Astrocyte (in vitro differentiated cells and primary cell): ENCODE measurements at regions not wholly inside any gene's neighbourhood (a gene's known extent, or its start where the extent isn't known, plus 50 kb on each side); places are given as distances from the start of the nearest gene placed in this dataset.

ENCODE experiments used
- DNase-seq: peaks from one replicate; pipeline ENCODE4 v3.0.0-alpha.2; 2010; ENCODE audit warnings: low read depth
- FAIRE-seq: peaks from 2 replicates; lab custom pipeline; 2011; peaks lifted over from hg19 to GRCh38; lab: Jason Lieb, UNC
- H2AFZ ChIP-seq: 2 replicates; pipeline ENCODE4 v1.6.0; 2012; ENCODE audit warnings: low read depth, low read length, inconsistent platforms
- H3K27ac ChIP-seq: 2 replicates; pipeline ENCODE4 v1.5.1; 2011; ENCODE audit warnings: low read depth, low read length, inconsistent platforms
- H3K27me3 ChIP-seq: 2 replicates; pipeline ENCODE4 v1.6.0; 2011; ENCODE audit warnings: low read length, inconsistent platforms; ENCODE audit not compliant: insufficient read depth
- H3K36me3 ChIP-seq: 2 replicates; pipeline ENCODE4 v1.5.1; 2011; ENCODE audit warnings: low read length, inconsistent platforms; ENCODE audit not compliant: insufficient read depth
- H3K4me1 ChIP-seq: 2 replicates; pipeline ENCODE4 v1.5.1; 2011; ENCODE audit warnings: low read length, inconsistent platforms; ENCODE audit not compliant: insufficient read depth
- H3K4me2 ChIP-seq: 2 replicates; pipeline ENCODE4 v1.6.0; 2012; ENCODE audit warnings: low read length, inconsistent platforms
- H3K4me3 ChIP-seq: 2 replicates; pipeline ENCODE4 v1.5.1; 2011; ENCODE audit warnings: low read depth, mild to moderate bottlenecking, low read length, inconsistent platforms; ENCODE audit not compliant: insufficient read depth
- H3K79me2 ChIP-seq: 2 replicates; pipeline ENCODE4 v1.6.0; 2012; ENCODE audit warnings: mild to moderate bottlenecking, low read length, inconsistent platforms; ENCODE audit not compliant: insufficient read depth
- H3K9ac ChIP-seq: 2 replicates; pipeline ENCODE4 v1.6.0; 2012; ENCODE audit warnings: mild to moderate bottlenecking, low read length, inconsistent platforms
- H3K9me3 ChIP-seq: 2 replicates; pipeline ENCODE4 v1.5.1; 2012; ENCODE audit warnings: low read depth, mild to moderate bottlenecking, low read length, inconsistent platforms; ENCODE audit not compliant: insufficient read depth
- H4K20me1 ChIP-seq: 2 replicates; pipeline ENCODE4 v1.6.0; 2012; ENCODE audit warnings: low read length, inconsistent platforms; ENCODE audit not compliant: insufficient read depth
- H3K27ac Mint-ChIP-seq: one replicate; pipeline ENCODE4 v1.8.0; 2021; ENCODE audit warnings: mild to moderate bottlenecking, mixed read lengths; ENCODE audit not compliant: unreplicated experiment
- H3K27me3 Mint-ChIP-seq: one replicate; pipeline ENCODE4 v1.8.0; 2021; ENCODE audit warnings: low read depth, mixed read lengths; ENCODE audit not compliant: unreplicated experiment
- H3K36me3 Mint-ChIP-seq: one replicate; pipeline ENCODE4 v1.8.0; 2021; ENCODE audit warnings: low read depth, mixed read lengths; ENCODE audit not compliant: unreplicated experiment
- H3K4me1 Mint-ChIP-seq: one replicate; pipeline ENCODE4 v1.8.0; 2021; ENCODE audit warnings: low read depth, mixed read lengths; ENCODE audit not compliant: unreplicated experiment
- H3K4me3 Mint-ChIP-seq: one replicate; pipeline ENCODE4 v1.8.0; 2021; ENCODE audit warnings: mild to moderate bottlenecking, moderate library complexity, mixed read lengths; ENCODE audit not compliant: unreplicated experiment
- H3K9me3 Mint-ChIP-seq: one replicate; pipeline ENCODE4 v1.8.0; 2021; ENCODE audit warnings: mild to moderate bottlenecking, mixed read lengths; ENCODE audit not compliant: unreplicated experiment
- CTCF ChIP-seq: IDR thresholded peaks from 2 replicates; pipeline ENCODE4 v1.5.1; 2011; ENCODE audit warnings: low read depth, mild to moderate bottlenecking, inconsistent platforms, low read length, moderate library complexity; ENCODE audit not compliant: insufficient read depth
- EZH2 ChIP-seq: IDR thresholded peaks from 2 replicates; pipeline ENCODE4 v1.6.1; 2012; ENCODE audit warnings: mild to moderate bottlenecking, low read length, inconsistent platforms; ENCODE audit not compliant: insufficient read depth

GRCh38 chr9:119501374-119501773, 132.1 kb upstream of the BRINP1 start:
- Histone ChIP-seq H3K9ac (no peak overlapping the region), H3K4me3 (no peak overlapping the region), H3K36me3 (no peaks in the 10 kb centered on the region), H3K4me2 (no peak overlapping the region), H2AFZ (no peak overlapping the region), H4K20me1 (no peaks in the 10 kb centered on the region), H3K79me2 (no peaks in the 10 kb centered on the region), H3K27me3 (no peaks in the 10 kb centered on the region), H3K4me1 (no peaks in the 10 kb centered on the region), H3K9me3 (no peaks in the 10 kb centered on the region), H3K27ac (no peak overlapping the region)
- Mint-ChIP-seq H3K4me3 (no peak overlapping the region), H3K27me3 (peaks cover 4% of the 10 kb centered on the region), H3K36me3 (no peaks in the 10 kb centered on the region), H3K9me3 (peaks cover 3% of the 10 kb centered on the region), H3K4me1 (peaks cover 3% of the 10 kb centered on the region), H3K27ac (no peak overlapping the region)
- DNase-seq (no peak), FAIRE-seq (no peak)
- TF ChIP-seq CTCF (no peak), EZH2 (no peak)

DNA sequence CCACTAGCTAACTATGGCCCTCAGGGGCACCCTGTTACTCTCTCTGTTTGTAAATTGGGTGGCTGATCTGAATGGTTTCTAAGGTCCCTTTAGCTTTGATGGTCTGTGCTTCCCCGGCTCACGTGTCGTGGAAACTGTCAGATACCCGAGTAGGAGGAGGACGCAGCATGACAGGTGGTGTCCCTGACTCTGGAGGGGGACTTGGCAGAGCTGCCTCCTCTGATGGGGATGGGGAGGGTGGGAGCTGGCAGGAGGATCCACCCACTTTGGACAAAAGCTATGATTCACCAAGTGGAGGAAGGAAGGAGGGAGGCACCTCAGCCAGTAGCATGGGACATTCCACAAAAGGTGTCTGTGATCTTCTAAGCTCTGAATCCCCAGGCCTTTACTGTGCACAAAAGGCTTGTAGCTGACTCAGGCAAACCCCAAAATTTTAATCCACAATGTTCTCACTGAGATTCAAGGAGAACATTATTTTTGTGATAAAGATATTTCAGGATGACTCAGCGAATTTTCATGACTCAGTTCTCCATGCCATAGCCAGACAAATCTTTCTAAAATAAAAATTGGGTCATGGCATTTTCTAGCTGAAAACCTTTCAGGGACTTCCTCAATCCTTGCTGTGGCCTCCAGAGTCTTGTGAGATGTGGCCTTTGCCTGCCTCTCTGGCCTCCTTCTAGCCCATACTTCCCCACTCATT, 131.0 kb upstream of the BRINP1 start:
- DNase-seq, result no peak
- H3K4me3 Mint-ChIP-seq, result no peak overlapping the region
- no peak overlapping the region for H2AFZ ChIP-seq
- no peak for TF ChIP-seq CTCF
- no peak for TF ChIP-seq EZH2
- no peaks in the 10 kb centered on the region for H3K9me3 Mint-ChIP-seq
- H3K27me3 ChIP-seq, result no peaks in the 10 kb centered on the region
- no peaks in the 10 kb centered on the region for H3K36me3 Mint-ChIP-seq
- no peaks in the 10 kb centered on the region for H3K79me2 ChIP-seq
- H3K4me3 ChIP-seq, result no peak overlapping the region
- no peaks in the 10 kb centered on the region for H3K4me1 ChIP-seq
- H4K20me1 ChIP-seq, result no peaks in the 10 kb centered on the region
- FAIRE-seq, result no peak
- no peaks in the 10 kb centered on the region for H3K36me3 ChIP-seq
- no peak overlapping the region for H3K27ac ChIP-seq
- H3K9me3 ChIP-seq, result no peaks in the 10 kb centered on the region
- H3K9ac ChIP-seq, result no peak overlapping the region
- no peak overlapping the region for H3K4me2 ChIP-seq
- H3K4me1 Mint-ChIP-seq, result peaks cover 3% of the 10 kb centered on the region
- no peak overlapping the region for H3K27ac Mint-ChIP-seq
- H3K27me3 Mint-ChIP-seq, result peaks cover 4% of the 10 kb centered on the region

- Histone ChIP-seq H3K4me3 (no peak overlapping the region), H2AFZ (no peak overlapping the region), H3K27me3 (no peaks in the 10 kb centered on the region), H3K4me1 (no peaks in the 10 kb centered on the region), H3K4me2 (no peak overlapping the region), H3K9me3 (no peaks in the 10 kb centered on the region), H3K9ac (no peak overlapping the region), H3K79me2 (no peaks in the 10 kb centered on the region), H4K20me1 (no peaks in the 10 kb centered on the region), H3K36me3 (no peaks in the 10 kb centered on the region), H3K27ac (no peak overlapping the region)
- Mint-ChIP-seq H3K36me3 (no peaks in the 10 kb centered on the region), H3K4me1 (no peaks in the 10 kb centered on the region), H3K27me3 (no peaks in the 10 kb centered on the region), H3K4me3 (no peak overlapping the region), H3K27ac (no peak overlapping the region), H3K9me3 (no peaks in the 10 kb centered on the region)
- no peak for TF ChIP-seq CTCF
- no peak for TF ChIP-seq EZH2
- no peak for FAIRE-seq
- no peak for DNase-seq
Measured at GRCh38 chr9:119487118-119487827, 118.0 kb upstream of the BRINP1 start.
